PC-3 (cell line): ENCODE measurements at regions not wholly inside any gene's neighbourhood (a gene's known extent, or its start where the extent isn't known, plus 50 kb on each side); places are given as distances from the start of the nearest gene placed in this dataset.

Experiments
- CTCF ChIP-seq: fragments of 300-600 bp; sonication (generic); conservative IDR thresholded peaks from 2 replicates; pipeline ENCODE4 v1.5.1; 2017; ENCODE audit warnings: antibody characterized with exemption, low read depth, mild to moderate bottlenecking, low read length
- EZH2phosphoT487 ChIP-seq: fragments of 300-600 bp; sonication (generic); IDR thresholded peaks from 2 replicates; pipeline ENCODE4 v1.6.1; 2018; ENCODE audit warnings: mild to moderate bottlenecking, antibody characterized with exemption, low read length, borderline replicate concordance

GRCh38 chr2:7665880-7666279 is 748.7 kb downstream of the RNF144A start:
- TF ChIP-seq EZH2phosphoT487, result no peak
- no peak for TF ChIP-seq CTCF
